KMS-11 (cell line): ENCODE measurements at regions not wholly inside any gene's neighbourhood (a gene's known extent, or its start where the extent isn't known, plus 50 kb on each side); places are given as distances from the start of the nearest gene placed in this dataset.

ENCODE experiments used
- H2AFZ ChIP-seq: fragments of 200-600 bp; sonication (generic); 2 replicates; pipeline ENCODE4 v1.6.1; 2016; ENCODE audit warnings: antibody characterized with exemption, mixed run types, low read depth
- H3K27ac ChIP-seq: fragments of 200-600 bp; sonication (generic); 2 replicates; pipeline ENCODE4 v1.6.1; 2016; ENCODE audit warnings: mild to moderate bottlenecking, mixed run types
- H3K27me3 ChIP-seq: fragments of 200-600 bp; sonication (generic); 2 replicates; pipeline ENCODE4 v1.6.1; 2017; ENCODE audit warnings: mild to moderate bottlenecking, low read depth, mixed run types, moderate library complexity; ENCODE audit not compliant: insufficient read depth
- H3K36me3 ChIP-seq: fragments of 200-600 bp; sonication (generic); 2 replicates; pipeline ENCODE4 v1.6.1; 2017; ENCODE audit warnings: mild to moderate bottlenecking, mixed run types; ENCODE audit not compliant: insufficient read depth
- H3K4me1 ChIP-seq: fragments of 200-600 bp; sonication (generic); 2 replicates; pipeline ENCODE4 v1.6.1; 2016; ENCODE audit warnings: mild to moderate bottlenecking, low read depth, mixed run types; ENCODE audit not compliant: poor library complexity, severe bottlenecking
- H3K4me2 ChIP-seq: fragments of 200-600 bp; sonication (generic); 2 replicates; pipeline ENCODE4 v1.7.0; 2016; ENCODE audit warnings: mild to moderate bottlenecking, mixed run types
- H3K4me3 ChIP-seq: fragments of 200-600 bp; sonication (generic); IDR thresholded peaks from 2 replicates; pipeline ENCODE4 v1.6.1; 2017; ENCODE audit warnings: low read depth, low read length, mixed read lengths; ENCODE audit not compliant: insufficient read depth
- H3K79me2 ChIP-seq: fragments of 200-600 bp; sonication (generic); 2 replicates; pipeline ENCODE4 v1.6.1; 2016; ENCODE audit warnings: low read depth, mixed run types; ENCODE audit not compliant: insufficient read depth
- H3K9ac ChIP-seq: fragments of 200-600 bp; sonication (generic); 2 replicates; pipeline ENCODE4 v1.6.1; 2016; ENCODE audit warnings: mild to moderate bottlenecking, mixed run types
- H4K20me1 ChIP-seq: fragments of 200-600 bp; sonication (generic); 2 replicates; pipeline ENCODE4 v1.6.1; 2016; ENCODE audit warnings: mild to moderate bottlenecking, mixed run types; ENCODE audit not compliant: insufficient read depth
- CTCF ChIP-seq: fragments of 200-600 bp; sonication (generic); conservative IDR thresholded peaks from 2 replicates; pipeline ENCODE4 v1.6.1; 2017; ENCODE audit warnings: low read depth, mild to moderate bottlenecking, antibody characterized with exemption, low read length, moderate library complexity, mixed read lengths

DNA sequence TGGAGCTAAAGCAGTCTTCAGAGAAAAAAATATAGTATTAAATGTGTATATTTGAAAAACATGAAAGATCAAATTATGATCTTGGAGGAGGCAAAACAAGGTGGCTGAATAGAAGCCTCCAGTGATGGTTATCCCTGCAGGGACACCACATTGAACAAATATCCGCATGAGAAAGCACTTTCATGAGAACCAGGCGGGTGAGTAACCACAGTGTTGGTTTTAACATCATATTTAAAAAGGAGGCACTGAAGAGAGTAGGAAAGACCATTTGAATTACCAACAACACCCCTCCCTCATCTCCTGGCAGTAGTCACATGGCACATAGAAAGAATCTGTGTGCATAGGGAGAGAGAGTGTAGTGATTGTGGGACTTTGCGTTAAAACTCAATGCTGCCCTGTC is 759.6 kb upstream of the NRXN1 start:
- no peak overlapping the region for H3K27ac ChIP-seq
- no peaks in the 10 kb centered on the region for H3K36me3 ChIP-seq
- no peak overlapping the region for H3K9ac ChIP-seq
- no peak overlapping the region for H2AFZ ChIP-seq
- H3K4me1 ChIP-seq = no peaks in the 10 kb centered on the region
- TF ChIP-seq CTCF = no peak
- no peak overlapping the region for H3K4me3 ChIP-seq
- no peaks in the 10 kb centered on the region for H3K27me3 ChIP-seq
- no peak overlapping the region for H3K4me2 ChIP-seq
- no peaks in the 10 kb centered on the region for H4K20me1 ChIP-seq
- H3K79me2 ChIP-seq = no peaks in the 10 kb centered on the region

GRCh38 chr2:51790854-51791253 is 758.9 kb upstream of the NRXN1 start:
- Histone ChIP-seq H3K9ac (no peak overlapping the region), H3K27ac (no peak overlapping the region), H3K27me3 (no peaks in the 10 kb centered on the region), H4K20me1 (no peaks in the 10 kb centered on the region), H3K4me3 (no peak overlapping the region), H3K4me2 (no peak overlapping the region), H3K36me3 (no peaks in the 10 kb centered on the region), H2AFZ (no peak overlapping the region), H3K4me1 (no peaks in the 10 kb centered on the region), H3K79me2 (no peaks in the 10 kb centered on the region)
- no peak for TF ChIP-seq CTCF

- Histone ChIP-seq H3K27ac (no peak overlapping the region), H4K20me1 (no peaks in the 10 kb centered on the region), H3K4me2 (no peak overlapping the region), H3K4me3 (no peak overlapping the region), H3K36me3 (no peaks in the 10 kb centered on the region), H3K9ac (no peak overlapping the region), H3K79me2 (no peaks in the 10 kb centered on the region), H3K27me3 (no peaks in the 10 kb centered on the region), H2AFZ (no peak overlapping the region), H3K4me1 (no peaks in the 10 kb centered on the region)
- TF ChIP-seq CTCF = no peak
These were observed 758.0 kb upstream of the NRXN1 start for GRCh38 chr2:51789918-51790317.

- Histone ChIP-seq H3K4me1 (peaks cover 26% of the 10 kb centered on the region), H2AFZ (peak overlapping the region; percentile 61), H3K27ac (peak overlapping the region; percentile 59), H3K79me2 (no peaks in the 10 kb centered on the region), H3K4me2 (peak overlapping the region; percentile 40; the same call in 1 of the 2 replicates), H3K9ac (no peak overlapping the region), H4K20me1 (no peaks in the 10 kb centered on the region), H3K36me3 (no peaks in the 10 kb centered on the region), H3K4me3 (no peak overlapping the region), H3K27me3 (no peaks in the 10 kb centered on the region)
- no peak for TF ChIP-seq CTCF
These were observed 751.2 kb upstream of the NRXN1 start for GRCh38 chr2:51782921-51783765.
